HepG2 (cell line): ENCODE measurements at regions not wholly inside any gene's neighbourhood (a gene's known extent, or its start where the extent isn't known, plus 50 kb on each side); places are given as distances from the start of the nearest gene placed in this dataset.

ENCODE experiments used
- ATAC-seq: fragments of 200-7000 bp; cut with Tn5 transposase; 3 replicates; pipeline ENCODE4 v1.9.1; 2020; ENCODE audit warnings: mild to moderate bottlenecking, moderate library complexity
- BruUV-seq: library from RNA; stranded (reverse); fragments of 400-500 nt; replicated peaks from 2 replicates; lab custom pipeline; 2021; lab: Mats Ljungman, UMichigan
- CTCF ChIA-PET: fragments of 300-600 bp; formaldehyde crosslinking; extraction: SDS; loops from one replicate; lab custom pipeline; 2021; ENCODE audit warnings: low total read pairs, inconsistent platforms, low intra/inter-chr PET ratio; lab: Yijun Ruan, JAX
- POLR2A ChIA-PET: fragments of 350-600 bp; sonication (Branson Sonifier 250); formaldehyde crosslinking; loops from one replicate; lab custom pipeline; 2020; ENCODE audit warnings: antibody characterized with exemption, inconsistent platforms; lab: Yijun Ruan, JAX
- DNase-seq: peaks from one replicate; pipeline ENCODE4 v3.0.0-alpha.2; 2015; ENCODE audit warnings: low spot score
- FAIRE-seq: peaks from 3 replicates; lab custom pipeline; 2011; peaks lifted over from hg19 to GRCh38; lab: Jason Lieb, UNC
- H2AFZ ChIP-seq: one replicate; pipeline ENCODE4 v1.6.1; 2011; ENCODE audit warnings: low read length, inconsistent platforms
- H3K27ac ChIP-seq: fragments of 300-600 bp; 3 replicates; pipeline ENCODE4 v1.8.0; 2011; ENCODE audit warnings: mixed run types, mild to moderate bottlenecking, mixed read lengths, low read length, inconsistent platforms; ENCODE audit not compliant: insufficient read depth; ENCODE audit errors: extremely low read length
- H3K27me3 ChIP-seq, 2 experiments: fragments of 200-600 bp in 1 of 2; 2 replicates in 1 of 2; 3 replicates in 1 of 2; pipeline versions ENCODE4 v1.6.0 to v1.8.0; 2011; ENCODE audit warnings: low read length in 2 of 2, mild to moderate bottlenecking in 2 of 2, moderate library complexity in 2 of 2, inconsistent platforms in 1 of 2; ENCODE audit not compliant: insufficient read depth in 2 of 2, control insufficient read depth in 1 of 2
- H3K36me3 ChIP-seq, 2 experiments: fragments of 200-600 bp in 1 of 2; replicated peaks in 1 of 2; 2 replicates in 1 of 2; 3 replicates in 1 of 2; pipeline versions ENCODE4 v1.5.1 to v1.8.0; 2011; ENCODE audit warnings: low read length in 2 of 2, inconsistent platforms in 1 of 2; ENCODE audit not compliant: insufficient read depth in 2 of 2, control insufficient read depth in 1 of 2
- H3K4me1 ChIP-seq: 2 replicates; pipeline ENCODE4 v1.5.1; 2012; ENCODE audit warnings: low read length, inconsistent platforms; ENCODE audit not compliant: insufficient read depth
- H3K4me2 ChIP-seq: 2 replicates; pipeline ENCODE4 v1.6.0; 2011; ENCODE audit warnings: low read depth, low read length, inconsistent platforms
- H3K4me3 ChIP-seq, 3 experiments: fragments of 200-600 bp in 1 of 3; sonication (generic), shearing (Covaris generic) in 1 of 3; replicated peaks in 1 of 3; 2 replicates each; pipeline ENCODE4 v1.5.1; 2011 to 2016; ENCODE audit warnings: low read length in 3 of 3, inconsistent platforms in 2 of 3, low read depth in 2 of 3, mild to moderate bottlenecking in 2 of 3, control low read depth in 1 of 3, mixed read lengths in 1 of 3; ENCODE audit not compliant: insufficient read depth in 1 of 3
- H3K79me2 ChIP-seq: one replicate; pipeline ENCODE4 v1.6.1; 2011; ENCODE audit warnings: low read length, inconsistent platforms; ENCODE audit not compliant: insufficient read depth
- H3K9ac ChIP-seq: 2 replicates; pipeline ENCODE4 v1.6.0; 2011; ENCODE audit warnings: mild to moderate bottlenecking, low read depth, low read length, inconsistent platforms; ENCODE audit not compliant: insufficient read depth
- H3K9me3 ChIP-seq: 2 replicates; pipeline ENCODE4 v1.5.1; 2012; ENCODE audit warnings: mild to moderate bottlenecking, low read length
- H4K20me1 ChIP-seq: 2 replicates; pipeline ENCODE4 v1.6.0; 2011; ENCODE audit warnings: inconsistent platforms, mild to moderate bottlenecking, low read length, moderate library complexity; ENCODE audit not compliant: insufficient read depth
- ATF6 ChIP-seq: sonication (generic); formaldehyde crosslinking; conservative IDR thresholded peaks from 2 replicates; pipeline ENCODE4 v1.4.0; 2020; ENCODE audit warnings: missing genetic modification reagents
- CHD2 ChIP-seq: IDR thresholded peaks from 2 replicates; pipeline ENCODE4 v1.6.1; 2011; ENCODE audit warnings: low read depth, low read length, improper control_type of control experiment
- KLF13 ChIP-seq: sonication (generic); formaldehyde crosslinking; IDR thresholded peaks from 2 replicates; pipeline ENCODE4 v1.4.0; 2020; ENCODE audit warnings: mild to moderate bottlenecking, missing genetic modification reagents
- REPIN1 ChIP-seq: sonication (generic); formaldehyde crosslinking; IDR thresholded peaks from 2 replicates; pipeline ENCODE4 v1.8.0; 2022; ENCODE audit warnings: missing genetic modification reagents, low read depth, mild to moderate bottlenecking, borderline replicate concordance
- RXRA ChIP-seq: sonication (generic); formaldehyde crosslinking; IDR thresholded peaks from 2 replicates; pipeline ENCODE4 v1.5.1; 2020; ENCODE audit warnings: missing genetic modification reagents
- TBP ChIP-seq: sonication (generic); formaldehyde crosslinking; IDR thresholded peaks from 2 replicates; pipeline ENCODE4 v1.5.0; 2020; ENCODE audit warnings: missing genetic modification reagents
- XRCC5 ChIP-seq: fragments of 200-400 bp; formaldehyde crosslinking; optimal IDR thresholded peaks from 2 replicates; pipeline ENCODE3; 2017; ENCODE audit warnings: mild to moderate bottlenecking, low read length
- ZBTB7A ChIP-seq: sonication (generic); formaldehyde crosslinking; IDR thresholded peaks from 2 replicates; pipeline ENCODE4 v1.8.0; 2022; ENCODE audit warnings: mild to moderate bottlenecking, missing genetic modification reagents
- ZNF121 ChIP-seq: sonication (generic); formaldehyde crosslinking; IDR thresholded peaks from 2 replicates; pipeline ENCODE4 v1.5.0; 2020; ENCODE audit warnings: mild to moderate bottlenecking, missing genetic modification reagents
- ZNF24 ChIP-seq: fragments of 450-650 bp; IDR thresholded peaks from 2 replicates; pipeline ENCODE4 v1.6.1; 2017; ENCODE audit warnings: antibody characterized with exemption, mild to moderate bottlenecking
- ZNF598 ChIP-seq: sonication (generic); formaldehyde crosslinking; IDR thresholded peaks from 2 replicates; pipeline ENCODE4 v1.5.1; 2020; ENCODE audit warnings: mild to moderate bottlenecking, missing genetic modification reagents, borderline replicate concordance
- ZNF616 ChIP-seq: sonication (generic); formaldehyde crosslinking; IDR thresholded peaks from 2 replicates; pipeline ENCODE4 v1.5.0; 2020; ENCODE audit warnings: low read depth, mild to moderate bottlenecking, missing genetic modification reagents
- whole genome bisulfite sequencing: methylation state at CpG from one replicate; pipeline ENCODE4 v1.1.6; 2017; ENCODE audit warnings: low lambda C conversion rate; 5-methylcytosine and 5-hydroxymethylcytosine counted together
- in situ Hi-C: cut with HindIII; loops from 2 replicates; pipeline ENCODE4 v1.10.0; 2017; ENCODE audit warnings: low pct_unique_long_range_greater_than_20kb; ENCODE audit not compliant: extremely low pct_ligation_motif_present
- intact Hi-C: fragments of 100-400 bp; cut with micrococcal nuclease; formaldehyde crosslinking; loops from one replicate; pipeline ENCODE4 v1.10.0; 2022; ENCODE audit not compliant: unreplicated experiment

GRCh38 chr5:162512935-162513565 lies 445.5 kb downstream of the GABRG2 start:
- TF ChIP-seq RXRA (CRISPR knock-in tag) = no peak
- no peak for TF ChIP-seq TBP (CRISPR knock-in tag)
- TF ChIP-seq ZNF24 = no peak
- TF ChIP-seq REPIN1 = no peak
- TF ChIP-seq CHD2 = no peak
- no peak for TF ChIP-seq ATF6 (CRISPR knock-in tag)
- TF ChIP-seq XRCC5 = no peak
- no peak for TF ChIP-seq KLF13 (CRISPR knock-in tag)
- TF ChIP-seq ZNF598 (CRISPR knock-in tag) = no peak
- TF ChIP-seq ZNF121 = no peak
- TF ChIP-seq ZNF616 (CRISPR knock-in tag) = no peak
- no peak for TF ChIP-seq ZBTB7A (CRISPR knock-in tag)
- TF ChIP-seq, all 625 proteins: peak for 0
- Histone ChIP-seq H2AFZ (no peak overlapping the region), H4K20me1 (no peaks in the 10 kb centered on the region), H3K9ac (no peak overlapping the region), H3K27ac (no peak overlapping the region), H3K36me3 (no peaks in the 10 kb centered on the region), H3K4me3 (no peak overlapping the region), H3K9me3 (peaks cover 87% of the 10 kb centered on the region), H3K79me2 (no peaks in the 10 kb centered on the region), H3K4me2 (no peak overlapping the region), H3K4me1 (no peaks in the 10 kb centered on the region), H3K27me3 (no peaks in the 10 kb centered on the region)
- no peak for DNase-seq
- 3% methylated on average over 3 of the region's 3 CpGs for WGBS
- in situ Hi-C loops = no loop called here
- BruUV-seq = no TSS peak
- intact Hi-C loops = no loop called here
- no peak for ATAC-seq
- ChIA-PET CTCF (no interaction called here), POLR2A (no interaction called here)
- FAIRE-seq = no peak
